Transverse colon (tissue), 4 donors: ENCODE measurements at regions not wholly inside any gene's neighbourhood (a gene's known extent, or its start where the extent isn't known, plus 50 kb on each side); places are given as distances from the start of the nearest gene placed in this dataset.

ENCODE experiments used
- DNase-seq: peaks from one replicate; pipeline ENCODE4 v3.0.0-alpha.2; 2019
- H3K27ac ChIP-seq, 4 donors: fragments of 200-600 bp; sonication (generic); 2 replicates each; pipeline ENCODE4 v1.5.1; 2016 to 2018; ENCODE audit warnings: inconsistent platforms in 4 of 4
- H3K27me3 ChIP-seq: fragments of 200-600 bp; sonication (generic); 2 replicates; pipeline ENCODE4 v1.5.1; 2017; ENCODE audit warnings: inconsistent platforms
- H3K36me3 ChIP-seq, 4 donors: fragments of 200-600 bp; sonication (generic); 2 replicates each; pipeline ENCODE4 v1.5.1; 2017 to 2019; ENCODE audit warnings: inconsistent platforms in 4 of 4
- H3K4me1 ChIP-seq, 4 donors: fragments of 200-600 bp; sonication (generic); 2 replicates each; pipeline ENCODE4 v1.5.1; 2017 to 2020; ENCODE audit warnings: inconsistent platforms in 4 of 4
- H3K4me3 ChIP-seq, 4 donors: fragments of 200-600 bp; sonication (generic); 1 replicate in 1 of 4; 2 replicates in 3 of 4; pipeline versions ENCODE4 v1.5.1 to v1.6.1; 2017 to 2019; ENCODE audit warnings: inconsistent platforms in 4 of 4
- H3K9me3 ChIP-seq, 2 donors: fragments of 200-600 bp; sonication (generic); 2 replicates each; pipeline ENCODE4 v1.5.1; 2017 to 2019; ENCODE audit warnings: inconsistent platforms in 2 of 2
- CTCF ChIP-seq, 5 experiments: fragments of 200-600 bp in 3 of 5; fragments of 450-650 bp in 2 of 5; sonication (generic) in 3 of 5; IDR thresholded peaks; 1 replicate in 2 of 5; 2 replicates in 3 of 5; pipeline ENCODE4 v1.5.1; 2016 to 2017; ENCODE audit warnings: antibody characterized with exemption in 5 of 5, inconsistent platforms in 3 of 5, mild to moderate bottlenecking in 2 of 5, moderate library complexity in 1 of 5
- EP300 ChIP-seq: sonication (generic); formaldehyde crosslinking; IDR thresholded peaks from one replicate; pipeline ENCODE4 v1.6.1; 2017; ENCODE audit warnings: antibody characterized with exemption, low read depth
- POLR2A ChIP-seq: fragments of 450-650 bp; IDR thresholded peaks from one replicate; pipeline ENCODE4 v1.6.1; 2016; ENCODE audit warnings: antibody characterized with exemption, mild to moderate bottlenecking, moderate library complexity
- POLR2AphosphoS5 ChIP-seq, 3 donors: sonication (generic); formaldehyde crosslinking; IDR thresholded peaks; one replicate each; pipeline ENCODE4 v1.6.1; 2016; ENCODE audit warnings: antibody characterized with exemption in 3 of 3
- WGBS, 2 donors: methylation state at CpG; one replicate each; pipeline ENCODE4 v1.1.5; 2018; ENCODE audit warnings: low coverage in 1 of 2; 5-methylcytosine and 5-hydroxymethylcytosine counted together
- in situ Hi-C, 4 donors: fragments of 200-750 bp; cut with MboI; loops; one replicate each; pipeline versions ENCODE4 v1.15.0 to v1.15.1; 2017; ENCODE audit warnings: low sequenced_read_pairs in 3 of 4, low pct_ligation_motif_present in 1 of 4, low pct_unique_long_range_greater_than_20kb in 1 of 4
- intact Hi-C: fragments of 100-400 bp; cut with DNase I; formaldehyde crosslinking; loops from one replicate; pipeline ENCODE4 v1.15.1; 2023; ENCODE audit warnings: low total_unique reads

- intact Hi-C loops: no loop called here
- 88 to 95% methylated on average over 3 of the region's 3 CpGs for WGBS, 2 donors
Measured at GRCh38 chr11:131005829-131006228, 89.5 kb upstream of the SNX19 start.

GRCh38 chr11:131025020-131025419 lies 108.7 kb upstream of the SNX19 start:
- WGBS, 2 donors: 20 to 52% methylated on average over 1 of the region's 1 CpG
- intact Hi-C loops (no loop called here), in situ Hi-C loops (no loop called here)
- H3K4me1 ChIP-seq: no peaks in the 10 kb centered on the region
- H3K4me3 ChIP-seq: no peak overlapping the region
- no peak overlapping the region for H3K27ac ChIP-seq
- no peaks in the 10 kb centered on the region for H3K27me3 ChIP-seq
- no peaks in the 10 kb centered on the region for H3K36me3 ChIP-seq
- DNase-seq: no peak
- no peaks in the 10 kb centered on the region for H3K9me3 ChIP-seq
- TF ChIP-seq POLR2A (no peak), POLR2AphosphoS5 (IDR thresholded peaks at IDR 0.05) (no peak), CTCF (IDR thresholded peaks at IDR 0.05) (no peak), EP300 (no peak)

More at GRCh38 chr11:131005829-131006228, 89.5 kb upstream of the SNX19 start:
- H3K4me1 ChIP-seq: no peaks in the 10 kb centered on the region
- TF ChIP-seq CTCF (IDR thresholded peaks at IDR 0.05) (no peak), EP300 (no peak), POLR2A (no peak), POLR2AphosphoS5 (IDR thresholded peaks at IDR 0.05) (no peak)
- no peaks in the 10 kb centered on the region for H3K36me3 ChIP-seq
- in situ Hi-C loops: no loop called here
- no peak overlapping the region for H3K27ac ChIP-seq
- H3K4me3 ChIP-seq: no peak overlapping the region
- no peak for DNase-seq
- no peaks in the 10 kb centered on the region for H3K27me3 ChIP-seq
- no peaks in the 10 kb centered on the region for H3K9me3 ChIP-seq

GRCh38 chr11:131025421-131026125 lies 109.3 kb upstream of the SNX19 start:
- TF ChIP-seq CTCF (IDR thresholded peaks at IDR 0.05) (no peak), POLR2AphosphoS5 (IDR thresholded peaks at IDR 0.05) (no peak)
- Histone ChIP-seq H3K27me3 (no peaks in the 10 kb centered on the region), H3K27ac (no peak overlapping the region), H3K4me3 (no peak overlapping the region), H3K9me3 (no peaks in the 10 kb centered on the region), H3K36me3 (no peaks in the 10 kb centered on the region), H3K4me1 (no peaks in the 10 kb centered on the region)
- intact Hi-C loops (no loop called here), in situ Hi-C loops (no loop called here)
- WGBS, 2 donors: 35 to 50% methylated on average over 4 to 7 of the region's 7 CpGs
- no peak for DNase-seq

GRCh38 chr11:131027491-131027890 lies 111.2 kb upstream of the SNX19 start:
- Histone ChIP-seq H3K4me1 (no peaks in the 10 kb centered on the region), H3K27ac (no peak overlapping the region), H3K27me3 (no peaks in the 10 kb centered on the region), H3K36me3 (no peaks in the 10 kb centered on the region), H3K4me3 (no peak overlapping the region), H3K9me3 (no peaks in the 10 kb centered on the region)
- intact Hi-C loops: no loop called here
- DNase-seq: no peak
- no peak for TF ChIP-seq CTCF (IDR thresholded peaks at IDR 0.05)
- TF ChIP-seq POLR2A: no peak
- TF ChIP-seq EP300: no peak
- TF ChIP-seq POLR2AphosphoS5 (IDR thresholded peaks at IDR 0.05): no peak
- 82% methylated on average over 2 of the region's 2 CpGs; no CpG with 5 or more reads in 1 of the 2 donors for WGBS, 2 donors
- in situ Hi-C loops: no loop called here
